Lower leg skin (tissue), 4 donors: ENCODE measurements at regions not wholly inside any gene's neighbourhood (a gene's known extent, or its start where the extent isn't known, plus 50 kb on each side); places are given as distances from the start of the nearest gene placed in this dataset.

Source experiments
- DNase-seq, 2 donors: peaks; one replicate each; pipeline ENCODE4 v3.0.0-alpha.2; 2019; ENCODE audit warnings: low spot score in 2 of 2
- H3K4me3 ChIP-seq: fragments of 200-600 bp; sonication (generic); 2 replicates; pipeline ENCODE4 v1.5.1; 2017; ENCODE audit warnings: mild to moderate bottlenecking, low read depth; ENCODE audit not compliant: poor library complexity, severe bottlenecking
- POLR2A ChIP-seq, 2 donors: fragments of 450-650 bp; IDR thresholded peaks; one replicate each; pipeline ENCODE4 v1.6.1; 2016 to 2017; ENCODE audit warnings: antibody characterized with exemption in 2 of 2, mild to moderate bottlenecking in 1 of 2, moderate library complexity in 1 of 2
- whole genome bisulfite sequencing, 2 donors: methylation state at CpG; one replicate each; pipeline ENCODE4 v1.1.5; 2018; 5-methylcytosine and 5-hydroxymethylcytosine counted together
- intact Hi-C: fragments of 100-400 bp; cut with DNase I; formaldehyde crosslinking; loops from one replicate; pipeline ENCODE4 v1.15.0; 2023; ENCODE audit warnings: low total_unique reads
- TF ChIP-seq, protein P1 (sequence below), 3 donors: fragments of 450-650 bp; IDR thresholded peaks; one replicate each; pipeline ENCODE4 v1.5.1; 2016; ENCODE audit warnings: antibody characterized with exemption in 3 of 3, mild to moderate bottlenecking in 3 of 3, moderate library complexity in 2 of 3

DNA sequence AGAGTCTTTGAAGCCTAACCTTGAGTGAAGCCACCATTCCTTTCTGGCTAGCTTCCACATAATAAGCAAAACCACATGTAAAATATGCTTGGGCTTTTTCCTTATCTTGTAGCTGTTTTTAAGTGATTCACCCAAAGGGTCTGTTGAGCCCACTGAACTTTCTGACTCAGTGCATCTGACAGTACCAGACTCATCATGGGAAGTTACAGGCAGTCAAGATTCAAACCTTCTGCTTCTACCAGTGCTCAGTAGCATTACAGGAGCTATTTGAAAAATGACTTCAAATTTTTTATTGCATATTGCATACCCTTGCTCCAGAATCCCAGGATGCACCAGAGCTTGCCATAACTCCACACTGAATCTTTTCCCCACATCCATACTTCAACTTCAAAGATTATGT, 87.5 kb upstream of the PTPRD start:
- intact Hi-C loops, result no loop called here
- H3K4me3 ChIP-seq, result no peak overlapping the region
- DNase-seq, result no peak
- TF ChIP-seq, protein P1, sequence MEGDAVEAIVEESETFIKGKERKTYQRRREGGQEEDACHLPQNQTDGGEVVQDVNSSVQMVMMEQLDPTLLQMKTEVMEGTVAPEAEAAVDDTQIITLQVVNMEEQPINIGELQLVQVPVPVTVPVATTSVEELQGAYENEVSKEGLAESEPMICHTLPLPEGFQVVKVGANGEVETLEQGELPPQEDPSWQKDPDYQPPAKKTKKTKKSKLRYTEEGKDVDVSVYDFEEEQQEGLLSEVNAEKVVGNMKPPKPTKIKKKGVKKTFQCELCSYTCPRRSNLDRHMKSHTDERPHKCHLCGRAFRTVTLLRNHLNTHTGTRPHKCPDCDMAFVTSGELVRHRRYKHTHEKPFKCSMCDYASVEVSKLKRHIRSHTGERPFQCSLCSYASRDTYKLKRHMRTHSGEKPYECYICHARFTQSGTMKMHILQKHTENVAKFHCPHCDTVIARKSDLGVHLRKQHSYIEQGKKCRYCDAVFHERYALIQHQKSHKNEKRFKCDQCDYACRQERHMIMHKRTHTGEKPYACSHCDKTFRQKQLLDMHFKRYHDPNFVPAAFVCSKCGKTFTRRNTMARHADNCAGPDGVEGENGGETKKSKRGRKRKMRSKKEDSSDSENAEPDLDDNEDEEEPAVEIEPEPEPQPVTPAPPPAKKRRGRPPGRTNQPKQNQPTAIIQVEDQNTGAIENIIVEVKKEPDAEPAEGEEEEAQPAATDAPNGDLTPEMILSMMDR (IDR thresholded peaks at IDR 0.05), result no peak
- TF ChIP-seq POLR2A (IDR thresholded peaks at IDR 0.05), result no peak

DNA sequence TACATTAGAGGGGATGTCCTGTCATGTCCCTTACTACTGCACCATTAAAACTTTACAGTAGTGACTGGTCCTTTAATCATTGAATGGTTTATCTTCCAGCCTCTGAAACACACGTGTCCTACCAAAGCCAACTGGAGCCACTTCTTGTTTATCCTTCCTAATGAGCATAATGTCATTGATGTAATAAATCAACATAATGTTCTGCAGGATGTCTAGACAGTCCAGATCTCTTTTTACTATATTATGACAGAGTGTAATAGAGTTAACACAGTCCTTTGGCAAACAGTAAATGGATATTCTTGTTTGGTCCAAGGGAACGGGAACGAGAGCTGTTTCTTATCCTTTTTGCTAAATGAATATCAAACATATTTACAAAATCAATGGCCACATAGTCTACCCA, 88.1 kb upstream of the PTPRD start:
- 64 to 70% methylated on average over 3 of the region's 3 CpGs for WGBS, 2 donors
- intact Hi-C loops, result no loop called here
- no peak for DNase-seq
- TF ChIP-seq, protein P1 (IDR thresholded peaks at IDR 0.05), result no peak
- no peak for TF ChIP-seq POLR2A (IDR thresholded peaks at IDR 0.05)
- no peak overlapping the region for H3K4me3 ChIP-seq

- DNase-seq, result no peak
- TF ChIP-seq POLR2A (IDR thresholded peaks at IDR 0.05), result no peak
- TF ChIP-seq, protein P1 (IDR thresholded peaks at IDR 0.05), result no peak
- no peak overlapping the region for H3K4me3 ChIP-seq
- intact Hi-C loops, result no loop called here
- WGBS, 2 donors, result 80 to 91% methylated on average over 4 of the region's 4 CpGs
Observed at GRCh38 chr9:10701906-10702305, 89.1 kb upstream of the PTPRD start.

GRCh38 chr9:10703139-10703538, 90.3 kb upstream of the PTPRD start:
- no peak for DNase-seq
- intact Hi-C loops, result no loop called here
- no peak overlapping the region for H3K4me3 ChIP-seq
- WGBS, 2 donors, result 88 to 89% methylated on average over 2 of the region's 2 CpGs
- TF ChIP-seq, protein P1 (IDR thresholded peaks at IDR 0.05), result no peak
- TF ChIP-seq POLR2A (IDR thresholded peaks at IDR 0.05), result no peak

GRCh38 chr9:10704720-10705119, 91.9 kb upstream of the PTPRD start:
- no peak overlapping the region for H3K4me3 ChIP-seq
- intact Hi-C loops, result no loop called here
- TF ChIP-seq, protein P1 (IDR thresholded peaks at IDR 0.05), result no peak
- TF ChIP-seq POLR2A (IDR thresholded peaks at IDR 0.05), result no peak
- DNase-seq, result no peak

GRCh38 chr9:10705383-10705782, 92.6 kb upstream of the PTPRD start:
- no peak for TF ChIP-seq POLR2A (IDR thresholded peaks at IDR 0.05)
- H3K4me3 ChIP-seq, result no peak overlapping the region
- WGBS, 2 donors, result 74 to 82% methylated on average over 1 of the region's 1 CpG
- DNase-seq, result no peak
- intact Hi-C loops, result no loop called here
